H7 (cell line): ENCODE measurements at regions not wholly inside any gene's neighbourhood (a gene's known extent, or its start where the extent isn't known, plus 50 kb on each side); places are given as distances from the start of the nearest gene placed in this dataset.

Experiments
- DNase-seq: peaks from one replicate; pipeline ENCODE4 v3.0.0; 2012
- H3K27me3 ChIP-seq: 2 replicates; pipeline ENCODE4 v1.6.0; 2011; ENCODE audit warnings: mild to moderate bottlenecking, low read length; ENCODE audit not compliant: control insufficient read depth, insufficient read depth
- H3K36me3 ChIP-seq: replicated peaks from 2 replicates; pipeline ENCODE4 v1.5.1; 2011; ENCODE audit warnings: low read length; ENCODE audit not compliant: control insufficient read depth, insufficient read depth
- H3K4me3 ChIP-seq: 2 replicates; pipeline ENCODE4 v1.5.1; 2011; ENCODE audit warnings: low read depth, mild to moderate bottlenecking, control low read depth, low read length, moderate library complexity; ENCODE audit not compliant: insufficient read depth

- no peak overlapping the region for H3K4me3 ChIP-seq
- DNase-seq, result no peak
- no peaks in the 10 kb centered on the region for H3K36me3 ChIP-seq
- H3K27me3 ChIP-seq, result no peaks in the 10 kb centered on the region
These were observed 1591.6 kb upstream of the MIR17HG start for GRCh38 chr13:89755729-89756492.

- Histone ChIP-seq H3K36me3 (no peaks in the 10 kb centered on the region), H3K4me3 (no peak overlapping the region), H3K27me3 (no peaks in the 10 kb centered on the region)
- no peak for DNase-seq
These were observed 1584.5 kb upstream of the MIR17HG start for GRCh38 chr13:89763005-89763404.

GRCh38 chr13:89783221-89783755 is 1564.2 kb upstream of the MIR17HG start:
- DNase-seq, result no peak
- Histone ChIP-seq H3K36me3 (no peaks in the 10 kb centered on the region), H3K4me3 (no peak overlapping the region), H3K27me3 (no peaks in the 10 kb centered on the region)

- no peak overlapping the region for H3K4me3 ChIP-seq
- H3K27me3 ChIP-seq, result no peaks in the 10 kb centered on the region
- H3K36me3 ChIP-seq, result no peaks in the 10 kb centered on the region
- DNase-seq, result no peak
These were observed 1563.2 kb upstream of the MIR17HG start for GRCh38 chr13:89784161-89784809.

GRCh38 chr13:89786531-89786930 is 1561.0 kb upstream of the MIR17HG start:
- Histone ChIP-seq H3K4me3 (no peak overlapping the region), H3K36me3 (no peaks in the 10 kb centered on the region), H3K27me3 (no peaks in the 10 kb centered on the region)
- no peak for DNase-seq

GRCh38 chr13:89790696-89791095 is 1556.8 kb upstream of the MIR17HG start:
- DNase-seq, result no peak
- Histone ChIP-seq H3K27me3 (no peaks in the 10 kb centered on the region), H3K4me3 (no peak overlapping the region), H3K36me3 (no peaks in the 10 kb centered on the region)

GRCh38 chr13:89791971-89792630 is 1555.4 kb upstream of the MIR17HG start:
- H3K4me3 ChIP-seq, result no peak overlapping the region
- no peak for DNase-seq
- H3K36me3 ChIP-seq, result no peaks in the 10 kb centered on the region
- H3K27me3 ChIP-seq, result no peaks in the 10 kb centered on the region

- Histone ChIP-seq H3K4me3 (no peak overlapping the region), H3K36me3 (no peaks in the 10 kb centered on the region), H3K27me3 (no peaks in the 10 kb centered on the region)
- DNase-seq, result no peak
These were observed 1551.3 kb upstream of the MIR17HG start for GRCh38 chr13:89796196-89796595.

- no peak for DNase-seq
- no peak overlapping the region for H3K4me3 ChIP-seq
- no peaks in the 10 kb centered on the region for H3K36me3 ChIP-seq
- H3K27me3 ChIP-seq, result no peaks in the 10 kb centered on the region
These were observed 1543.6 kb upstream of the MIR17HG start for GRCh38 chr13:89803839-89804238.

GRCh38 chr13:89806594-89806993 is 1540.9 kb upstream of the MIR17HG start:
- H3K36me3 ChIP-seq, result no peaks in the 10 kb centered on the region
- no peak overlapping the region for H3K4me3 ChIP-seq
- no peak for DNase-seq
- H3K27me3 ChIP-seq, result no peaks in the 10 kb centered on the region

GRCh38 chr13:89812856-89813255 is 1534.6 kb upstream of the MIR17HG start:
- no peak for DNase-seq
- no peaks in the 10 kb centered on the region for H3K36me3 ChIP-seq
- no peak overlapping the region for H3K4me3 ChIP-seq
- no peaks in the 10 kb centered on the region for H3K27me3 ChIP-seq

GRCh38 chr13:89816404-89816803 is 1531.1 kb upstream of the MIR17HG start:
- DNase-seq, result no peak
- Histone ChIP-seq H3K36me3 (no peaks in the 10 kb centered on the region), H3K27me3 (no peaks in the 10 kb centered on the region), H3K4me3 (no peak overlapping the region)

GRCh38 chr13:89822467-89822866 is 1525.0 kb upstream of the MIR17HG start:
- H3K4me3 ChIP-seq, result no peak overlapping the region
- no peaks in the 10 kb centered on the region for H3K27me3 ChIP-seq
- H3K36me3 ChIP-seq, result no peaks in the 10 kb centered on the region
- DNase-seq, result no peak

GRCh38 chr13:89827552-89827951 is 1519.9 kb upstream of the MIR17HG start:
- Histone ChIP-seq H3K4me3 (no peak overlapping the region), H3K27me3 (no peaks in the 10 kb centered on the region), H3K36me3 (no peaks in the 10 kb centered on the region)
- no peak for DNase-seq

- Histone ChIP-seq H3K36me3 (no peaks in the 10 kb centered on the region), H3K4me3 (no peak overlapping the region), H3K27me3 (no peaks in the 10 kb centered on the region)
- no peak for DNase-seq
These were observed 1519.0 kb upstream of the MIR17HG start for GRCh38 chr13:89828506-89828905.
